ENCODE measurements at regions not wholly inside any gene's neighbourhood (a gene's known extent, or its start where the extent isn't known, plus 50 kb on each side); places are given as distances from the start of the nearest gene placed in this dataset.

GRCh38 chr11:114815761-114816160 is 137.4 kb downstream of the NXPE2 start:
- Mint-ChIP-seq H3K36me3 (ENCODE audit: low read depth) (no peaks in the 10 kb centered on the region), H3K27ac (ENCODE audit: unreplicated experiment) (no peak overlapping the region), H3K4me1 (ENCODE audit: low read depth) (no peaks in the 10 kb centered on the region), H3K9me3 (ENCODE audit: low read depth) (no peaks in the 10 kb centered on the region), H3K4me3 (ENCODE audit: unreplicated experiment) (no peak overlapping the region), H3K27me3 (ENCODE audit: low read depth) (peaks cover 11% of the 10 kb centered on the region)
- no peak for DNase-seq (ENCODE audit: low spot score)
- no peak for TF ChIP-seq CTCF (IDR thresholded peaks at IDR 0.05)

- Mint-ChIP-seq H3K9me3 (ENCODE audit: low read depth) (no peaks in the 10 kb centered on the region), H3K27me3 (ENCODE audit: low read depth) (peaks cover 11% of the 10 kb centered on the region), H3K4me1 (ENCODE audit: low read depth) (no peaks in the 10 kb centered on the region), H3K36me3 (ENCODE audit: low read depth) (no peaks in the 10 kb centered on the region), H3K4me3 (ENCODE audit: unreplicated experiment) (no peak overlapping the region), H3K27ac (ENCODE audit: unreplicated experiment) (no peak overlapping the region)
- DNase-seq (ENCODE audit: low spot score) = no peak
- TF ChIP-seq CTCF (IDR thresholded peaks at IDR 0.05) = no peak
Observed at GRCh38 chr11:114816791-114817190, 138.5 kb downstream of the NXPE2 start.

GRCh38 chr11:114818382-114818781 is 140.1 kb downstream of the NXPE2 start:
- Mint-ChIP-seq H3K27me3 (ENCODE audit: low read depth) (peaks cover 8% of the 10 kb centered on the region), H3K4me3 (ENCODE audit: unreplicated experiment) (no peak overlapping the region), H3K36me3 (ENCODE audit: low read depth) (no peaks in the 10 kb centered on the region), H3K9me3 (ENCODE audit: low read depth) (peaks cover 1% of the 10 kb centered on the region), H3K4me1 (ENCODE audit: low read depth) (no peaks in the 10 kb centered on the region), H3K27ac (ENCODE audit: unreplicated experiment) (no peak overlapping the region)
- TF ChIP-seq CTCF (IDR thresholded peaks at IDR 0.05) = no peak
- no peak for DNase-seq (ENCODE audit: low spot score)

- no peaks in the 10 kb centered on the region for H3K4me1 Mint-ChIP-seq (ENCODE audit: low read depth)
- H3K36me3 Mint-ChIP-seq (ENCODE audit: low read depth) = no peaks in the 10 kb centered on the region
Observed at GRCh38 chr11:114819028-114819427, 140.7 kb downstream of the NXPE2 start.

GRCh38 chr11:114820621-114821020 is 142.3 kb downstream of the NXPE2 start:
- no peaks in the 10 kb centered on the region for H3K36me3 Mint-ChIP-seq (ENCODE audit: low read depth)
- H3K9me3 Mint-ChIP-seq (ENCODE audit: low read depth) = peaks cover 3% of the 10 kb centered on the region
- H3K27me3 Mint-ChIP-seq (ENCODE audit: low read depth) = peaks cover 8% of the 10 kb centered on the region
- no peak overlapping the region for H3K4me3 Mint-ChIP-seq (ENCODE audit: unreplicated experiment)
- no peak for TF ChIP-seq CTCF (IDR thresholded peaks at IDR 0.05)
- no peak overlapping the region for H3K27ac Mint-ChIP-seq (ENCODE audit: unreplicated experiment)
- H3K4me1 Mint-ChIP-seq (ENCODE audit: low read depth) = no peaks in the 10 kb centered on the region
- DNase-seq (ENCODE audit: low spot score) = no peak

More at GRCh38 chr11:114819028-114819427, 140.7 kb downstream of the NXPE2 start:
- no peak overlapping the region for H3K4me3 Mint-ChIP-seq (ENCODE audit: unreplicated experiment)
- H3K27me3 Mint-ChIP-seq (ENCODE audit: low read depth) = peaks cover 8% of the 10 kb centered on the region
- TF ChIP-seq CTCF (IDR thresholded peaks at IDR 0.05) = no peak
- no peak overlapping the region for H3K27ac Mint-ChIP-seq (ENCODE audit: unreplicated experiment)
- no peak for DNase-seq (ENCODE audit: low spot score)
- peaks cover 3% of the 10 kb centered on the region for H3K9me3 Mint-ChIP-seq (ENCODE audit: low read depth)
